Posterior cingulate gyrus (tissue), 11 donors: ENCODE measurements at regions not wholly inside any gene's neighbourhood (a gene's known extent, or its start where the extent isn't known, plus 50 kb on each side); places are given as distances from the start of the nearest gene placed in this dataset.

ENCODE experiments used
- DNase-seq, 10 donors: peaks; one replicate each; pipeline versions ENCODE4 v3.0.0 to v3.0.0-alpha.2; 2020 to 2021; ENCODE audit warnings: mixed read lengths in 3 of 10
- intact Hi-C: fragments of 100-400 bp; cut with DNase I; formaldehyde crosslinking; loops from one replicate; pipeline ENCODE4 v1.15.1; 2023

DNA sequence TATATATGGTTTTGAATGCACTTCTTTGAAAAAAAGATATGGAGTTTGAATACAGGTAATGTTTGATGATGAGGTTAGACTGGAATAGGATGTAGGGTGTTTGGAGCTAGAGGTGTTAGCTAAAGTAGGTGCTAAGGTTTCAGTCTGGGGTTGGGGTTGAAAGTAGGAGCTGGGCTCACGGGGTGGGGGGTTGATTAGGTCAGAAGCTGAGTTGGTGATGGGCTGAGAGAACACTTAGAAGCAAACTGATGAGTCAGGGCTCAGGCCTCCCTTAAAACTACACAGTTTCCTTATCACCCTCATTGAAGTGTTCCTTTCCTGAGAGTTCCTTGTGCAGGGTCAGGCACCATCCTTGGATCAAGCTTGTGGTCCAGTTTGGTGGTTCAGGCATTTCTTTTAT is 308.8 kb upstream of the ADAMTS16 start:
- DNase-seq: no peak
- intact Hi-C loops: no loop called here

DNA sequence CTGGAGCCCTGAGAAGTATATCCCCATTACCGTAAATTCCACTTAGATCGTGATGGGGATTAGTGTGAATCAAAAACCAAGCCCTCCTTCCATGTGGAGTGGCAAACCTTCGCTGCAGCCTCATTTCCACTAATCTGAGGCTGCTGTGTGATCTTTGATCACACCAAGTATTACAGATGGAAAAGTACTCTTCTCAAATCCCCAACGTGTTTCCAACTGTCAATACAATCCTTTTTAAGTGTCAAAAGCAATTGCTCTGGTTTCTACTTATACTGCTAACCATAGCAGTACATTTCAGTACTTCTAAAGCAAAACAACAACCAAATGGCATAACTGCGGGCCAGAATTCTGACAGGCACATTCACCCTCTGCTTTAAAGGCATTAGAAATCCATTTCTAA is 307.7 kb upstream of the ADAMTS16 start:
- intact Hi-C loops: no loop called here
- no peak for DNase-seq

DNA sequence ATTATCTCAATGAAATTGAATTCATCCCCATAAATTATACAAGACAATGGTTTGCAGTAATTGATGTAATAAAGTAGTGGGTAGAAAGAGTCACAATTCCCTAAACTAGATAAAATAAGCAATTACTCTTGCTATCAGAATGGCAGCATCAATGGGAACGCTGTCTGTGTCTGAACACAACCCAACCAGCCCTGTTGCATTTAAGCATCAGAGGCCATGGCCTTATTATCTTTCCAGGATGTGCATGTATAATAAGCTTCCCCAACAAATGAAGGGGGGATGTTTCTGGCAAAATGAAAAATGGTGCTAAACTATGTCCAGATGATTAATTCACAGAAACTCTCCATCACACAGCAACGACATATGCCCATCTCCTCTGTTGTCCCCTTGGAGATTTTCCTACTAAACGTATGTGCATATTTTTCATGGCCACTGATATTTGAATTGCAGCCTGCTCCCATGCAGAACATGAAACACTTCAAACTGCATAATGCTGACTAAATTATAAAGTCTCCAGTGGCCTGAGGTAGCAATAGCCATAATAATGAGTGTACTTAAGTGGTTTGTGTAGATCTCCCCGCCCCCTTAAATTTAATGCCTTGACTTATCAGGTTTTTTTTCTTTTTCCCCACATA is 306.9 kb upstream of the ADAMTS16 start:
- intact Hi-C loops: no loop called here
- no peak for DNase-seq

DNA sequence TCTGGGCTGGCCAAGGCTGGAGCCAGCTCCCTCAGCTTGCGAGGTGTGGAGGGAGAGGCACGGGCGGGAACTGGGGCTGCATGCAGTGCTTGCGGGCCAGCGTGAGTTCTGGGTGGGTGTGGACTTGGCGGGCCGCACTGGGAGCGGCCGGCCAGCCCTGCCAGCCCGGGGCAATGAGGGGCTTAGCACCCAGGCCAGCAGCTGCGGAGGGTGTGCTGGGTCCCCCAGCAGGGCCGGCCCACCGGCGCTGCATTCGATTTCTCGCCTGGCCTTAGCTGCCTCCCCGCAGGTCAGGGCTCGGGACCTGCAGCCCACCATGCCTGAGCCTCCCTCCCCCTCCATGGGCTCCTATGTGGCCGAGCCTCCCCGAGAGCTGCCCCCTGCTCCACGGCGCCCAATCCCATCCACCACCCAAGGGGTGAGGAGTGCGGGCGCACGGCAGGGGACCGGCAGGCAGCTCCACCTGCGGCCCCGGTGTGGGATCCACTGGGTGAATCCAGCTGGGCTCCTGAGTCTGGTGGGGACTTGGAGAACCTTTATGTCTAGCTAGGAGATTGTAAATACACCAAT is 302.6 kb upstream of the ADAMTS16 start:
- intact Hi-C loops: no loop called here
- peak in 1 of 10 donors; percentile 72 for DNase-seq

DNA sequence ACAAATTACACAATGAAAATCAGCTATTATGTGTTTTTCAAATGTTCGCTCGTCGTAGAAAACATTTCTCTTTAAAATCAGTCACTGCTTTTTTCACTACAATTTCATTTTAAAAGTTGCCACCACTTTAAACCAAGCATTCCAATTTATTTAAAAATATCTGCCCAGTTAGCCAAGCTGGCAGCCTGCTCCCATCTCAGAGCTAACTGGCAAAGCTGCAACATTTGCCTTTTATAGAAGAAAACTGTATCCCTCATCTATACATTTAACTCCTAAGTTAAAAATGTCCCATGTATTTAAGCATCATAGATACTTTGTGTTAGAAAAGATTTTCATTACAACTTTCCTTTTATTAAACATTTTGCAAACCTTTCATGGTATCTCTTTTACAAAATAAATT is 294.9 kb upstream of the ADAMTS16 start:
- no peak for DNase-seq
- intact Hi-C loops: no loop called here

DNA sequence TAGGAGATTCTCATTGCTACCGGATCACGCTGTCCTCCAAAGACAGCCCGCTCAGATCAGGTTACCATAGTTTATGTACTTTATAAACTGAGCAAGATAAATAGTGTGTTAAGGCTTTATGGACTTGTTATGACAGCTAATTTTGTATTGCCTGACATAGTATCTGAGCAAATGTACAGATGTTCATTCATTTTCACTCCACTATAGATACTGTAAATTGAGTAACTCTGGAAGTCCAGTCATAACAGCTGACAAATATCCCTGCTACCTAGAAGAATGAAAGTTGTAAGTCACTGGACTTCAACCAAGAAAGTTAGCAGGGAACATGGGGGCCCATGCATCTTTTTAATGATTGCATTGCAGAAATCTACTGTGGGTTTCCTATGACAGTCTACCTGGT is 292.4 kb upstream of the ADAMTS16 start:
- intact Hi-C loops: no loop called here
- DNase-seq: no peak

DNA sequence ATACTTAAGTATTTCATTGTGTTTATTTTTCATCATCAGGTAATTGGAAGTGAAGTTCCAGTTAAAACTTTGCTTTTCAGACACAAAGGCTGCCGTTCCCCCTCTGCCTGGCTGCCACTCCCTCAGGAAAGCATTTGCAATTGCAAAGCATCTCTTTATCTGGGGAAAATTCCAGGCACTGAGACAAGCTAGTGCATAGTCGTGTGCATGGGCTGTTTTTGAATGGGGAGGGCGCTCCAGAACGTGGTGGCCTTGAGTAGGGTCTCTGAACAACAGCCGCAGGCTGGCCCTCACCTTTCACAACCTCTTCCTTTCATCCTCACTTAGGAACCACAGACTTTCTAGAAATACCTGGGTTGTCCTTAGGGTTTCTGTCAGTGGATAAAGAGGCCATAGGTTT is 285.1 kb upstream of the ADAMTS16 start:
- intact Hi-C loops: no loop called here
- no peak for DNase-seq

DNA sequence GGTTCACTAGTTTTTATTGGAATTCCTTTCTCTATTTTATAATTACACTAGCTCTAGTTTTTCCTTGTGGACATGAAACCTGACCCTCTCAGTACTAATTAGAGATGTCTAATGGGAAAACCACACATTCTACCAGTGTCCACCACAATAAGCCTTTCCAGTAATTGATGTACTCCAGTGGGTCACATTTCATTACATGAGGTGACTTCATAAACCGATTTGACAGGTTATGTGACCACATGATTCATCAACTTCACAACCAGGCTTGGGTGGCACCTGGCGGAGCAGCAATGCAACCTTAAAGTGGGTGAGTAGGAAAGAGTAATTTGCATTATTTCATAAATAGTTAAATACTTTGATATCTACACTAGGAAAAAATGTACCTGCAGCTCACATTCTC is 284.2 kb upstream of the ADAMTS16 start:
- intact Hi-C loops: no loop called here
- DNase-seq: no peak

DNA sequence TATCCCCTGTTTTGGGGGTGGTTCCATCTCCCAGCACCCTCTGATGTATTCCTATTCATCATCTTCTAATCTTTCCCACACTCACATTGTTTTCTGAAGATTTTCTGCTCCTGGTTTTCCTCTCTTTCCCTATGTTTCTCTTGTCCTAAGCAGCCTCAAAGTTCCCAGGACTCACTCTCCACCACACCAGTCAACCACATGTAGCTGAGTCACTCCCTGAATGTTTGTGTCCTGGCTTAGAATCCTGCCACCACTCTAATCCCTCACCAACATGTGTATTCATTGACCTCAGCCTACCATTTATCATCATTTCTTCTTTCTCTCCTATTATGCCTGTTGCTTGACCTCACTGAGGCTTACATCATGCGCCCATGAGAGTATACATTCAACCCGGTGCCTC is 282.4 kb upstream of the ADAMTS16 start:
- no peak for DNase-seq
- intact Hi-C loops: no loop called here

DNA sequence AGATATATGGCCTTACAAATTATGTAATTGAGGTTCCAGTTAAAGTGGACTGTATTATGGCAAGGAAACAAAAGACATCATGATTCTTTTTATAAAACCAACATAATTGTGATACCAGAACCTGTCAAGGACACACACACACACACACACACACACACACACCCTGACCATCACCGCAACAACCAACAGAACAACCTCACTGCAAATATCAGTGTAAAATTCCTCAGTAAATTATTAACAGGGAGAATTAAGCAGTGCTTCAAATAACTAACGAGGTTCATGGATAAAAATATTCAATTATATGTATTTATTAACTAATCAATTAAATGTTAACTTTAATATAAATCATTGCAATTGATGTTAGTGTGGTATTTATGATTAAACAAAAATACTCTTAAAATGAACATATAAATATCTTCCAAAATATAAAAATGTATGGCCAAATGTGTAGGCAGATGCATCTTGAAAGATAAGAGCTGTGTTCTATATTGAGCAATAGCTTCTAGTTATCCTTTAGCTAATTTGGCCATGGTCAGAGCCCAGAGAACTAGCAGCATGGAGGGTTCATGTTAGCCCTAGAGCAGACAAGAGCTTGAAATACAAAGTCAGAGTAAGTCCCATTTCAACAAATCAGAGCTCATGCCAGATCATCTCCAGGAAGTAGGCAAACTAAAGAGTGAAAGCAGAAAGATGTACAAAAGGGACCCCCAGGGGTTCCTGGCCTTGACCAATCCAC is 280.5 kb upstream of the ADAMTS16 start:
- intact Hi-C loops: no loop called here
- DNase-seq: no peak

DNA sequence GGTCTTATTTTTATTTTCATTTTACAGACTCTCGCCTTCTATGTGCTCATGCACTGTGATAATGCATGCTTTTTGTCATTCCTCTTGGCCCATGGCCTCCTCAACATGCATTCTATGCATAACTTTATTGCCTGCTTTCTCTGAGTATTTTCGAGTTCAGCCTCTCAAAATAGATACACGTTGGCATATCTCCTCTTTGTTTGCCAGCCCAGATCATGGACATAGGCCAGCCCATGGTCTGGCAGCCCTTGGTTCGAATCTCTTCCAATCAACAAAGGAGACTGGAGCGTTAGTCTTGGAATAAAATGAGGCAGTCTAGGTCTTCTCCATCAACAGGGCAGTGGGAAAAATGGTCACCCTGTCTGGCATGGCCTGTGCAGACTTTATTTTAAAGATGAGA is 279.5 kb upstream of the ADAMTS16 start:
- DNase-seq: no peak
- intact Hi-C loops: no loop called here

DNA sequence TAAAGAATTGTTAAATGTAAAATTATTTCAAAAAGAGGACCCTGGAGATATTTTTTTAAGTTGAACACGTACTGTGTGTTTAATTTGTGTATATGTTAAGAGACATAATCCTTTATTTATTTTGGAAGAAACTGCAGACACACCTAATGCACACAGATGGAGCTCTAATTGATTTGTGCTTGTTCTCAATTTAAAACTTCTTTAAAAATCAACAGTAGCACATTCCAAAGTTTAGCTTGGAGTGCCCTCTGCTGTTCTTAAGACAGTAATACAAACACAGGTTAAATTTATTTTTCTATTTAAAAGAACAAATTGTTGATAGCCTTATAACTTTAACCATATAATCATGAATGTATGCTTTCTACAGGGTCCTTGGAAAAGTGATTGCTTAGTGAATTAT is 277.6 kb upstream of the ADAMTS16 start:
- DNase-seq: no peak
- intact Hi-C loops: no loop called here

DNA sequence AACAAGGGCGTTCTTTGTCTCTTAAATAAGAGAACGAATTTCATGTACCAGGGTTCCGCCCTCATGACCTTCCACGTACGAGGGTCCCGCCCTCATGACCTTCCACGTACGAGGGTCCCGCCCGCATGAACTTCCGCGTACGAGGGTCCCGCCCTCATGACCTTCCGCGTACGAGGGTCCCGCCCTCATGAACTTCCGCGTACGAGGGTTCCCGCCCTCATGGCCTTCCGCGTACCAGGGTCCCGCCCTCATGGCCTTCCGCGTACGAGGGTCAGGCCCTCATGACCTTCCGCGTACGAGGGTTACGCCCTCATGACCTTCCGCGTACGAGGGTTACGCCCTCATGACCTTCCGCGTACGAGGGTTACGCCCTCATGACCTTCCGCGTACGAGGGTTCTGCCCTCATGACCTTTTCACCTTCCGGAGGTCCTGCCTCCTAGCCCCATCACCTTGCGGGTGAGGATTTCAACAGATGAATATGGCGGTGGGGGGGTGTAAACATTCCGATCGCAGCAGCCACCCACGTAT is 273.9 kb upstream of the ADAMTS16 start:
- DNase-seq: peak in 1 of 10 donors; percentile 66
- intact Hi-C loops: no loop called here

DNA sequence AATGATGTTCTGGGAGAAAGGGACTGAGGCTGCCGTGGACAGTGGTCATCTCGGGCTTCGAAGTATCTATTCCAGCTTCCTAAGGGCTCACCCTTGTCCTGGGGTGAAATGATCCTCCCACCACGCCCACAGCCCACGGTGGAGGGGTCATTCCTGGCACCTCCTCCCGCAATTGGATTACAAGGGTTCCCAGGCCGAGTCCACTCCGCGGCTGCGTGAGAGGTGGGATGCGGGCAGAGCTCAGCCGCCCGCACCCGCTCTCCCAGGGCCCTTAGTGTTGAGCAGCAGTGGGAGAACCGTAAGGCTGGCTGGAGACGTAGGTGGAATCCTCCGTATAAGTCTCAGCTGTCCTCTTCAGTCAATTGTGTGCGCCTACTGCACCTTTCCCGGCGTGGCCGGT is 273.3 kb upstream of the ADAMTS16 start:
- intact Hi-C loops: no loop called here
- peak in 1 of 10 donors; percentile 67 for DNase-seq

DNA sequence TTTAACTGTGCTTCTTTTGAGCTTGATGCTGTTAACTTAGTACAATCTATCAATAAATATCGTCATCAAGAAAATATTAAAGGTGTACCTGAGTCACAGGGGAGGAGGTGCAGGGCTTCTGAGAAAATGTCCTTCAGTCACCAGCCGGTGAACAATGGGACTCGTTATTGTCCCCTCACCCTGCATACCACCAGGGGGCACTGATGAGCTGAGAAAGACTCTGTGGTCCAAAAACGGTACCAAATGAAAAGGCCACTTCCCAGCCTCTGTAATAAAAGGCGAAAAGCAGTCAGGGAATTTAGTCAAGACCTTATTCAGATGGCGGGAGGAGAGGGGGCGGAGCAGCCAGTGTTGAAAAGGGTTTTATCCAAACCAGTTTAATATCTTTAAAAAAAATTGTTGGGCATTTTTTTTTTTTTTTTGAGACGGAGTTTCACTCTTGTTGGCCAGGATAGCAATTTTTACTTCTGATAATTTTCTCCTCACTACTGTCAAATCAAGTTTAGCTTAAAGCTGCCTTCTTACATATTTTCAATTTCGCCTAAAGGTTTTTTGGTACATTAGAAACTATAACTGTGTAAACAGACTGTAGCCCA is 271.9 kb upstream of the ADAMTS16 start:
- intact Hi-C loops: no loop called here
- DNase-seq: peak in 7 of 10 donors; percentile 59 to 90 (median 76)

DNA sequence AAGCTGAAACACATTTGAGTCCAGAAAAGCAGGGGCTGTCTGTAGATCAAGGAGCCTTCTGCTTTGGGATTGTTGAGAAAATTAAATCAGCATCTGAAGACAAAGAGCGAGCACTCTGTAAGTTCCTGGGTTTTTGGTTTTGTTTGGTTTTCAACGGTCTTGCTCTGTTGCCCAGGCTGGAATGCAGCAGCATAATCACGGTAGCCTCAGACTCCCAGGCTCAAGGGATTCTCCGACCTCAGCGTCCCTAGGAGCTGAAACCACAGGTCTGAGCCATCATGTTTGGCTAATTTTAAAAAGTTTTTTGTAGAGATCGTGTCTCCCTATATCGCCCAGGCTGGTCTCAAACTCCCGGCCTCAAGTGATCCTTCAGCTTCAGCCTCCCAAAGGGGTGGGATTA is 266.5 kb upstream of the ADAMTS16 start:
- no peak for DNase-seq
- intact Hi-C loops: no loop called here

DNA sequence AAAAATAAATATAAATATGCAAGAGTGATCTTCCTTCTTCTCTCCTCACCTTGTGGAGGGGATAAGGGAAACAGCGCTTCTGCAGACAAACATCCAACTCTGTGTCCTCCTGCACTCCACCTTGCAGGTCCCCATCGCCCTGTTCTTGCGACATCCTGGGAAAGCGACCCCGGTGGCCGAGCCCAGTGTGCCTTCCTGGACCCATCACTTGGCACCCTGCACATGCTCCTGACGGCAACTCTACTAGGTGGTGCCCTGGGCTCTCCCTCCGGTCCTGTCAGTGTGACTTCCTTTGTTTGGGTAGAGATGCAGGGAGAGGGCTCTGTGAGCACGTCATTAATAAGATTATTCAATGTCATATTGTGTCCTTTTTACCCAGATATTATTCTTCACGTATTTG is 266.0 kb upstream of the ADAMTS16 start:
- DNase-seq: peak in 1 of 10 donors; percentile 62
- intact Hi-C loops: no loop called here

DNA sequence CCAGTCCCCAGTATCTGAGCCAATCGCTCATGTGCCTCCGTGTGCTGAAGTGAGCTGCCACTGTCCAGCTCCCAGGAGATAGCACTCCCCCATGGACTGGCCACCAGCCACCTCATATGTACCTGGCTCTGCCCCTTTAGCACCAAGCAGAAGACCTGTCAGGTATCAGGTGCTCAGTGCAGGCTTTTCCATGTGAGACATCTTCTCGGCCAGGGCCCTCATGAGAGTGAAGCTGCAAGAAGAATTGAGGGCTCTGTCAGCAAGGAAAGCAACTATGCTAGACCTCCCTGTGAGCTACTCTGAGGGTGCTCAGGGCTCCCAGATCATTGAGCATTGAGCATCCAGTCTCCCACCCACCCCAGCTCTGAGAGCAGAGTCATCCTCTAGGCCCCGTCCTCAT is 264.2 kb upstream of the ADAMTS16 start:
- intact Hi-C loops: loop anchor here (5.0 kb wide), 1 partner anchor 66 kb away; no protein-coding TSS in a partner anchor
- no peak for DNase-seq

DNA sequence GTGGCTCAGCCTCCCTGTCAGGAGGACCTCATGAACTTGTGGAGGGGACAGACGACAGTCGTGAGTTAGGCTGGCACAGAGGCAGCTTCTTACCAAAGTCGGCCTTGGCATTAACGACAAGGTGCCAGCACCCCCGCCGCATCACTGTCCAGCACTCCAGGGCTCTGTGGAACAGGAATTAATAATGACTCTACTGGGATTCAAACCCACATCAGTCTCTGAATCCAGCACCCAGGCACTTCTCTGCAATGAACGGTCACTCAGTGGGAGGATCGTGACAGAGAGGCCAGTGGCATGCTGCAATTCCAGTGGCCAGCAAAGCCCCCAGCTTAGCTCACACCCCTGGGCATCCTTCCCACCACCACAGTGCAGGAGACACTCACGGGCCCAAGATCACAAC is 263.3 kb upstream of the ADAMTS16 start:
- no peak for DNase-seq
- intact Hi-C loops: loop anchor here (5.0 kb wide), 1 partner anchor 65 kb away; no protein-coding TSS in a partner anchor

DNA sequence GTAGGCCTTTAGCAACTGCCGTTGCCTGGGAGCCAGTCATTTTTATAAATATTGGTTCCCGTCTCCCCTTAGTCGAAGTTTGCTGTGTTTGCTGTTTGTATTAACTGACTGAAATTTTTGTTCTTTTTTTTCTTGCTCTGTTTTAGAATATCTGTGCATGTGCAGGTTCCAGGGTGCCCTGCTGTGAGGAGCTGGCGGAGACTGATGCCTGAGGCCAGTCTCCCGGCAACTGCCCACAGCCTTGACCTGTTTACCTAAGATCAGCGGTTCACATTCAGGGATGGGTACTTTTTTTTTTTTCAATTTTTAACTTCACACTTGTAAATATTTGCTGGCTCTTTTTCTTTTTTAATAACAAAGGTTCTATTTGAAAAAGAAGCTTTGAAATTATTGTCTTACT is 262.6 kb upstream of the ADAMTS16 start:
- peak in 2 of 10 donors; percentile 50 to 81 for DNase-seq
- intact Hi-C loops: loop anchor here (5.0 kb wide), 1 partner anchor 65 kb away; no protein-coding TSS in a partner anchor

DNA sequence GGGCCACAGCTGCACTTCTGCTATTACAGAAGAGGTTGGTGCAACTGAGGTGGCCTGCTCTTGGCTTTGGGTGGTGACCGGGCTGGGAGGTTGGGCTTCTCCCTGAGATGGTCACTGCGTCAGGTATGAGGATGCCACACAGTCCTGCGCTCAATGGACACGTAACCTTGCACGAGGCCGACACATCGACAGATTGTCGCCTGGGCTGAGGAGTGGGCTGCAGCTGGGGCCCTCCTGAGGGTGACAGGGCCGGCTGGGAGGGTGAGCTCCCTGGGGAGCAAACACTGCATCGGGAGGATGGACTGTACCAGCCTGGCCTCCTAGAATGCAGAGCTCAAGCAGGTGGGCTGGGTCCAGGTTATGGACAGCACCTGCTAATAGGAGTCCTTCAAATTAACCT is 261.1 kb upstream of the ADAMTS16 start:
- peak in 2 of 10 donors; percentile 55 to 67 for DNase-seq
- intact Hi-C loops: loop anchor here (1.0 to 5.0 kb wide), 2 partner anchors 63 to 540 kb away; no protein-coding TSS in a partner anchor
